Stomach (tissue), 4 donors: ENCODE measurements at regions not wholly inside any gene's neighbourhood (a gene's known extent, or its start where the extent isn't known, plus 50 kb on each side); places are given as distances from the start of the nearest gene placed in this dataset.

ENCODE experiments used
- EP300 ChIP-seq: sonication (generic); formaldehyde crosslinking; IDR thresholded peaks from one replicate; pipeline ENCODE4 v1.6.1; 2017; ENCODE audit warnings: antibody characterized with exemption
- POLR2A ChIP-seq, 4 donors: fragments of 450-650 bp; IDR thresholded peaks; one replicate each; pipeline ENCODE4 v1.6.1; 2016; ENCODE audit warnings: antibody characterized with exemption in 4 of 4, control low read depth in 2 of 4, mild to moderate bottlenecking in 1 of 4, moderate library complexity in 1 of 4
- TF ChIP-seq, protein P1 (sequence below), 7 experiments: fragments of 450-650 bp in 4 of 7; fragments of 200-600 bp in 3 of 7; sonication (generic) in 3 of 7; IDR thresholded peaks; one replicate each; pipeline ENCODE4 v1.5.1; 2016 to 2019; ENCODE audit warnings: antibody characterized with exemption in 7 of 7, control low read depth in 2 of 7, mild to moderate bottlenecking in 1 of 7

GRCh38 chr4:62399242-62399641 is 1199.1 kb downstream of the ADGRL3 start:
- no peak for TF ChIP-seq POLR2A (IDR thresholded peaks at IDR 0.05)
- TF ChIP-seq, protein P1, sequence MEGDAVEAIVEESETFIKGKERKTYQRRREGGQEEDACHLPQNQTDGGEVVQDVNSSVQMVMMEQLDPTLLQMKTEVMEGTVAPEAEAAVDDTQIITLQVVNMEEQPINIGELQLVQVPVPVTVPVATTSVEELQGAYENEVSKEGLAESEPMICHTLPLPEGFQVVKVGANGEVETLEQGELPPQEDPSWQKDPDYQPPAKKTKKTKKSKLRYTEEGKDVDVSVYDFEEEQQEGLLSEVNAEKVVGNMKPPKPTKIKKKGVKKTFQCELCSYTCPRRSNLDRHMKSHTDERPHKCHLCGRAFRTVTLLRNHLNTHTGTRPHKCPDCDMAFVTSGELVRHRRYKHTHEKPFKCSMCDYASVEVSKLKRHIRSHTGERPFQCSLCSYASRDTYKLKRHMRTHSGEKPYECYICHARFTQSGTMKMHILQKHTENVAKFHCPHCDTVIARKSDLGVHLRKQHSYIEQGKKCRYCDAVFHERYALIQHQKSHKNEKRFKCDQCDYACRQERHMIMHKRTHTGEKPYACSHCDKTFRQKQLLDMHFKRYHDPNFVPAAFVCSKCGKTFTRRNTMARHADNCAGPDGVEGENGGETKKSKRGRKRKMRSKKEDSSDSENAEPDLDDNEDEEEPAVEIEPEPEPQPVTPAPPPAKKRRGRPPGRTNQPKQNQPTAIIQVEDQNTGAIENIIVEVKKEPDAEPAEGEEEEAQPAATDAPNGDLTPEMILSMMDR (IDR thresholded peaks at IDR 0.05): no peak
- TF ChIP-seq EP300: no peak
